ENCODE measurements at regions not wholly inside any gene's neighbourhood (a gene's known extent, or its start where the extent isn't known, plus 50 kb on each side); places are given as distances from the start of the nearest gene placed in this dataset.

DNA sequence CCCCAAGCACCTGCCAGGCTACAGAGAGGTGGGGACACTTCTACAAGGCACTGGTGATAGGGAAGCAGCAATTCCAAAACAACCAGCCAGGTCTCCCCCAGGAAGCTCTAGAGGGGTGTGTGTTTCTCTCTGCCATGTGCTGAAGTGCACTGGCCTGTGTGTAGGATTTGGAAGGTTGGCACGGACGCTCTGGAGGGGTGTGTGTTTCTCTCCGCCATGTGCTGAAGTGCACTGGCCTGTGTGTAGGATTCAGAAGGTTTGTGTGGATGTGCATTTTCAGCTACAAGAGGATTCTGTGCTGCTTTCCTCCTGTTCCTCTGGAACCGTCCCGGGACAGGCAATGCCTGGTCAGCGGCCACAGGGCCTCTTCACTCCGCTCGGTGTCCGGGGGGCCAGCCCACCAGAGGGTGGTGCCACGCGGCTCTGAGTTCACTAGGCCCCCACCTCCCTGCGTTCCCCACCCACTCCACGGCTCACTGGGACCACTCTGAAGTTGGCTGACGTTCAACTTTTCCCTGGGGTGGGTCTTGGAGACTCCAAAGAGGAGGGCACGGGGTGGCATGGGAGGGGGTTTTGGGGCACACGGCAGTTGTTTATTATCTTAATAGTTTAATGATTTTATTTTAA, 552.8 kb downstream of the BRD1 start:
- no CpG with 5 or more reads among the region's 16 CpGs for WGBS, 2 donors (ENCODE audit: extremely low coverage in 2 of 2, insufficient read length in 2 of 2, insufficient replicate concordance in 1 of 2)
- no peak for DNase-seq (ENCODE audit: low spot score)

DNA sequence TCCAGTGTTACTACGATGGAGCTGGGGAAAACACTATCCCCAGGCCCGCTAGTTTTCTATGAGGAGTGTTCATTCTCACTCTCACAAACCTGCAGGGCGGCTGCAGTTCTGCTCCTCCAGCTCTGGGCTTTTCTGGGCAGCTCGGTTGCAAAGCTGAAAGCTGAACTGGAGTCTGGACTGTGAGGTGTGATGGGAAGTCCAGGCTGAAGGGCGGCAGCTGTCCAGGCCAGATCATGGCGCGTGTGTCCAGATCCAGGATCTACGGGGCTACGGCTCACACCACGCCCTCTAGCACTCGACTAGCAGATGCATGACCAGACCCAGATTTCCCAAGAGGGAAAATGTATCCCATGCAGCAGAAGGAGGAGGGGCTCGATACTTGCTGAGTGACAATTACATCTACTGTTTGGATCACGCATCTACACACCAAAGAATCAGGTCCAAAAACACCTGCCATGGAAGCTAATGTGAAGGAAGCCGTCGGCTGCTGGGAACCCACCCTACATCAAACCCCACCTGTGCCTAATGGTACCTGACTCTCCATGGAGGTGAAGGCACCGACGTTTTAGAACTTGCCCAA, 555.0 kb downstream of the BRD1 start:
- Histone ChIP-seq H3K18ac (ENCODE audit: low read length) (no peak overlapping the region), H2AFZ (ENCODE audit: low read length) (no peak overlapping the region), H2BK5ac (ENCODE audit: low read length) (no peak overlapping the region), H2BK120ac (ENCODE audit: low read depth, low read length) (no peak overlapping the region), H4K8ac (ENCODE audit: low read depth, low read length) (no peak overlapping the region), H2BK12ac (ENCODE audit: low read length) (no peak overlapping the region), H3K14ac (ENCODE audit: low read length) (no peak overlapping the region), H3K23ac (ENCODE audit: low read depth, low read length, poor library complexity) (no peak overlapping the region), H4K91ac (ENCODE audit: low read depth, low read length, poor library complexity) (no peak overlapping the region), H2AK5ac (ENCODE audit: low read depth, low read length) (no peak overlapping the region), H3K79me1 (ENCODE audit: low read depth, low read length) (no peaks in the 10 kb centered on the region), H3K4me3 (ENCODE audit: low read length in 2 of 2) (no peak overlapping the region), H3K4me1 (ENCODE audit: control insufficient read depth in 2 of 2, insufficient read depth in 1 of 2, low read depth in 1 of 2, low read length in 2 of 2) (peaks cover 2 to 6% of the 10 kb centered on the region in 2 donors), H3K9ac (ENCODE audit: low read depth, low read length, poor library complexity) (no peak overlapping the region), H3K36me3 (replicated peaks in 1 of 2; ENCODE audit: control insufficient read depth in 2 of 2, insufficient read depth in 2 of 2, low read length in 2 of 2) (no peaks in the 10 kb centered on the region), H3K4me2 (ENCODE audit: insufficient read depth, low read length, poor library complexity, severe bottlenecking) (no peak overlapping the region), H2BK15ac (ENCODE audit: low read length) (no peak overlapping the region), H3K27ac (replicated peaks; ENCODE audit: low read length) (no peak overlapping the region), H3K27me3 (ENCODE audit: control insufficient read depth in 3 of 3, insufficient read depth in 3 of 3, low read depth in 1 of 3, low read length in 3 of 3) (peaks cover 0 to 8% (median 4%) of the 10 kb centered on the region in 3 experiments), H3K9me3 (replicated peaks in 1 of 2; ENCODE audit: control insufficient read depth in 2 of 2, insufficient read depth in 1 of 2, low read depth in 1 of 2, low read length in 2 of 2) (no peaks in the 10 kb centered on the region), H3K4ac (ENCODE audit: low read length) (no peak overlapping the region)
- no CpG with 5 or more reads among the region's 17 CpGs for WGBS, 2 donors (ENCODE audit: extremely low coverage in 2 of 2, insufficient read length in 2 of 2, insufficient replicate concordance in 1 of 2)
- no peak for DNase-seq (ENCODE audit: low spot score)

More for the DNA sequence above, 552.8 kb downstream of the BRD1 start:
- no peak overlapping the region for H2AK5ac ChIP-seq (ENCODE audit: low read depth, low read length)
- no peak overlapping the region for H4K91ac ChIP-seq (ENCODE audit: low read depth, low read length, poor library complexity)
- no peak overlapping the region for H4K8ac ChIP-seq (ENCODE audit: low read depth, low read length)
- H3K4me1 ChIP-seq (ENCODE audit: control insufficient read depth in 2 of 2, insufficient read depth in 1 of 2, low read depth in 1 of 2, low read length in 2 of 2), result peaks cover under 1 to 2% of the 10 kb centered on the region in 2 donors
- H3K4me2 ChIP-seq (ENCODE audit: insufficient read depth, low read length, poor library complexity, severe bottlenecking), result no peak overlapping the region
- H3K79me1 ChIP-seq (ENCODE audit: low read depth, low read length), result no peaks in the 10 kb centered on the region
- no peaks in the 10 kb centered on the region for H3K36me3 ChIP-seq (replicated peaks in 1 of 2; ENCODE audit: control insufficient read depth in 2 of 2, insufficient read depth in 2 of 2, low read length in 2 of 2)
- no peak overlapping the region for H2BK5ac ChIP-seq (ENCODE audit: low read length)
- no peak overlapping the region for H3K14ac ChIP-seq (ENCODE audit: low read length)
- no peak overlapping the region for H3K4me3 ChIP-seq (ENCODE audit: low read length in 2 of 2)
- no peak overlapping the region for H3K4ac ChIP-seq (ENCODE audit: low read length)
- no peaks in the 10 kb centered on the region for H3K9me3 ChIP-seq (replicated peaks in 1 of 2; ENCODE audit: control insufficient read depth in 2 of 2, insufficient read depth in 1 of 2, low read depth in 1 of 2, low read length in 2 of 2)
- H3K27me3 ChIP-seq (ENCODE audit: control insufficient read depth in 3 of 3, insufficient read depth in 3 of 3, low read depth in 1 of 3, low read length in 3 of 3), result peaks cover 0 to 4% (median 4%) of the 10 kb centered on the region in 3 experiments
- no peak overlapping the region for H2AFZ ChIP-seq (ENCODE audit: low read length)
- no peak overlapping the region for H3K9ac ChIP-seq (ENCODE audit: low read depth, low read length, poor library complexity)
- H2BK12ac ChIP-seq (ENCODE audit: low read length), result no peak overlapping the region
- no peak overlapping the region for H2BK120ac ChIP-seq (ENCODE audit: low read depth, low read length)
- no peak overlapping the region for H3K23ac ChIP-seq (ENCODE audit: low read depth, low read length, poor library complexity)
- no peak overlapping the region for H2BK15ac ChIP-seq (ENCODE audit: low read length)
- no peak overlapping the region for H3K18ac ChIP-seq (ENCODE audit: low read length)
- no peak overlapping the region for H3K27ac ChIP-seq (replicated peaks; ENCODE audit: low read length)

DNA sequence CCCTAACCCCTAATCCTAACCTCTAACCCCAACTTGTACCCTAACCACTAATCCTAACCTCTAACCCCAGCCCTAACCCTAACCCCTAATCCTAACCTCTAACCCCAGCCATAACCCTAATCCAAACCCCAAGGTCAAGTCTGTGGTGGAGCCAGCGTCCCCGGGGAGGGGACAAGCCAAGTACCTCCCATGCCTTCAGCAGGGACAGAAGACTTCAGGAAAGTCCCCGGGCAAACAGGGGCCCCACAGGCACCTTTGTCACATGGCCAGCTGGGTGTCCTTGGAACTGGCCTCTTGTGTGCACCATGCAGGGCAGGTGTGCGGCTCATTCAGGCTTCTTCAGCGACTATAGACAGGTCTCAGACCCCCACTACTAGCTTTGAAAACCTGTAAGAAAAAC, 555.8 kb downstream of the BRD1 start:
- peaks cover 0 to 10% (median 4%) of the 10 kb centered on the region in 3 experiments for H3K27me3 ChIP-seq (ENCODE audit: control insufficient read depth in 3 of 3, insufficient read depth in 3 of 3, low read depth in 1 of 3, low read length in 3 of 3)
- no peak overlapping the region for H3K18ac ChIP-seq (ENCODE audit: low read length)
- H3K23ac ChIP-seq (ENCODE audit: low read depth, low read length, poor library complexity), result no peak overlapping the region
- H3K4me2 ChIP-seq (ENCODE audit: insufficient read depth, low read length, poor library complexity, severe bottlenecking), result no peak overlapping the region
- no peak for DNase-seq (ENCODE audit: low spot score)
- no peak overlapping the region for H3K4me3 ChIP-seq (ENCODE audit: low read length in 2 of 2)
- no CpG with 5 or more reads among the region's 5 CpGs for WGBS, 2 donors (ENCODE audit: extremely low coverage in 2 of 2, insufficient read length in 2 of 2, insufficient replicate concordance in 1 of 2)
- H3K4me1 ChIP-seq (ENCODE audit: control insufficient read depth in 2 of 2, insufficient read depth in 1 of 2, low read depth in 1 of 2, low read length in 2 of 2), result peaks cover 2 to 7% of the 10 kb centered on the region in 2 donors
- H2AFZ ChIP-seq (ENCODE audit: low read length), result no peak overlapping the region
- H3K4ac ChIP-seq (ENCODE audit: low read length), result no peak overlapping the region
- H3K79me1 ChIP-seq (ENCODE audit: low read depth, low read length), result no peaks in the 10 kb centered on the region
- no peaks in the 10 kb centered on the region for H3K9me3 ChIP-seq (replicated peaks in 1 of 2; ENCODE audit: control insufficient read depth in 2 of 2, insufficient read depth in 1 of 2, low read depth in 1 of 2, low read length in 2 of 2)
- no peak overlapping the region for H4K91ac ChIP-seq (ENCODE audit: low read depth, low read length, poor library complexity)
- no peak overlapping the region for H3K14ac ChIP-seq (ENCODE audit: low read length)
- no peak overlapping the region for H2AK5ac ChIP-seq (ENCODE audit: low read depth, low read length)
- no peak overlapping the region for H2BK12ac ChIP-seq (ENCODE audit: low read length)
- H3K9ac ChIP-seq (ENCODE audit: low read depth, low read length, poor library complexity), result no peak overlapping the region
- H4K8ac ChIP-seq (ENCODE audit: low read depth, low read length), result no peak overlapping the region
- H2BK5ac ChIP-seq (ENCODE audit: low read length), result no peak overlapping the region
- no peak overlapping the region for H2BK120ac ChIP-seq (ENCODE audit: low read depth, low read length)
- no peak overlapping the region for H3K27ac ChIP-seq (replicated peaks; ENCODE audit: low read length)
- no peaks in the 10 kb centered on the region for H3K36me3 ChIP-seq (replicated peaks in 1 of 2; ENCODE audit: control insufficient read depth in 2 of 2, insufficient read depth in 2 of 2, low read length in 2 of 2)
- H2BK15ac ChIP-seq (ENCODE audit: low read length), result no peak overlapping the region

DNA sequence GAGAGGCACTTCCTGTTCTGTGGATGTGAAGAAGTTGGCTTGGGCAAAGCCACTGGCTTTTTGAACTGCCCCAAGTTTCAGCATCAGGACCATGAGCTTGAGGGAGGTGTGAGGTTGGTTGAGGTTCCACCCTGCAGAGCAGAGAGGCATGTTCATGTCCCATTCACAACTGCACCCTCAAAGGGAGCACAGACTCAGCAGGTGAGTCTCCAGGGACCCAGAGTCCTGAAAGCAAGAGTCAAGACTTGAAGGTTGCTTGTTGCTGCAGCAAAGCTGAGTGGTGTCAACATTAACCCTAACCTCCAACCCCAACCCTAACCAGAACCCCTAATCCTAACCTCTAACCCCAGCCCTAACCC, 556.3 kb downstream of the BRD1 start:
- Histone ChIP-seq H3K23ac (ENCODE audit: low read depth, low read length, poor library complexity) (no peak overlapping the region), H2BK15ac (ENCODE audit: low read length) (peak overlapping the region; percentile 7), H3K4ac (ENCODE audit: low read length) (no peak overlapping the region), H3K79me1 (ENCODE audit: low read depth, low read length) (no peaks in the 10 kb centered on the region), H2AK5ac (ENCODE audit: low read depth, low read length) (peak overlapping the region; percentile 78), H3K27ac (replicated peaks; ENCODE audit: low read length) (no peak overlapping the region), H3K18ac (ENCODE audit: low read length) (no peak overlapping the region), H2BK120ac (ENCODE audit: low read depth, low read length) (no peak overlapping the region), H3K4me3 (ENCODE audit: low read length in 2 of 2) (no peak overlapping the region), H3K9me3 (replicated peaks in 1 of 2; ENCODE audit: control insufficient read depth in 2 of 2, insufficient read depth in 1 of 2, low read depth in 1 of 2, low read length in 2 of 2) (no peaks in the 10 kb centered on the region), H2AFZ (ENCODE audit: low read length) (no peak overlapping the region), H2BK12ac (ENCODE audit: low read length) (no peak overlapping the region), H3K4me1 (ENCODE audit: control insufficient read depth in 2 of 2, insufficient read depth in 1 of 2, low read depth in 1 of 2, low read length in 2 of 2) (peaks cover 2 to 10% of the 10 kb centered on the region in 2 donors), H4K8ac (ENCODE audit: low read depth, low read length) (no peak overlapping the region), H3K27me3 (ENCODE audit: control insufficient read depth in 3 of 3, insufficient read depth in 3 of 3, low read depth in 1 of 3, low read length in 3 of 3) (peaks cover 0 to 15% (median 4%) of the 10 kb centered on the region in 3 experiments), H3K4me2 (ENCODE audit: insufficient read depth, low read length, poor library complexity, severe bottlenecking) (no peak overlapping the region), H4K91ac (ENCODE audit: low read depth, low read length, poor library complexity) (no peak overlapping the region), H3K36me3 (replicated peaks in 1 of 2; ENCODE audit: control insufficient read depth in 2 of 2, insufficient read depth in 2 of 2, low read length in 2 of 2) (no peaks in the 10 kb centered on the region), H2BK5ac (ENCODE audit: low read length) (no peak overlapping the region), H3K14ac (ENCODE audit: low read length) (no peak overlapping the region), H3K9ac (ENCODE audit: low read depth, low read length, poor library complexity) (no peak overlapping the region)
- no peak for DNase-seq (ENCODE audit: low spot score)
